ENCODE measurements at regions not wholly inside any gene's neighbourhood (a gene's known extent, or its start where the extent isn't known, plus 50 kb on each side); places are given as distances from the start of the nearest gene placed in this dataset.

DNA sequence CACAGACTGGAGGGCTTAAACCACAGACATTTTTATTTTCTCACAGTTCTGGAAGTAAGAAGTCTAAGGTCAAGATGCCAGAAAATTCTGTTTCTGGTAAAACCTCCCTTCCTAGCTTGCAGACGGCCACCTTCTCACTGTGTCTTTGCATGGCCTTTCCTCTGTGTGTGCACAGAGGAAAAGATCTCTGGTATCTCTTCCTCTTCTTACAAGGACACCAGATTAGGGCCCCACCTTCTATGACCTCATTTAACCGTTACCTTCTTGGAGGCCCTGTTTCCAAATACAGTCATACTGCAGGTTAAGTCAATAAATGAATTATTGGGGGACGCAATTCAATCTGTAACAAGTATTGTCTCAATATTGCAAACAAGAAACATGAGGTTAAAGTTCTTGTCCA lies 63.0 kb upstream of the PRDX6 start:
- WGBS, 4 donors, result 40 to 47% (median 44%) methylated on average over 3 of the region's 3 CpGs
- Histone ChIP-seq H3K4me3 (no peak overlapping the region), H3K27ac (no peak overlapping the region), H3K9me3 (replicated peaks in 1 of 3) (no peaks in the 10 kb centered on the region), H3K27me3 (no peaks in the 10 kb centered on the region), H3K36me3 (replicated peaks in 1 of 2) (no peaks in the 10 kb centered on the region), H3K4me1 (replicated peaks in 1 of 2) (peaks cover 7 to 17% of the 10 kb centered on the region in 2 donors)
- intact Hi-C loops (cut with DNase I), result loop anchor here in 1 of 2 donors (10.0 kb wide), 1 partner anchor 159 kb away; no protein-coding TSS in a partner anchor
- DNase-seq, result no peak
- TF ChIP-seq CTCF (IDR thresholded peaks at IDR 0.05) (no peak), POLR2A (IDR thresholded peaks at IDR 0.05) (no peak)

GRCh38 chr1:173414539-173415226 lies 62.5 kb upstream of the PRDX6 start:
- Histone ChIP-seq H3K27me3 (no peaks in the 10 kb centered on the region), H3K4me3 (no peak overlapping the region), H3K27ac (no peak overlapping the region), H3K4me1 (replicated peaks in 1 of 2) (peaks cover 7 to 12% of the 10 kb centered on the region in 2 donors), H3K36me3 (replicated peaks in 1 of 2) (no peaks in the 10 kb centered on the region), H3K9me3 (replicated peaks in 1 of 3) (no peaks in the 10 kb centered on the region)
- no peak for DNase-seq
- WGBS, 4 donors, result 70 to 77% (median 72%) methylated on average over 5 of the region's 5 CpGs
- TF ChIP-seq POLR2A (IDR thresholded peaks at IDR 0.05) (no peak), CTCF (IDR thresholded peaks at IDR 0.05) (no peak)
- intact Hi-C loops (cut with DNase I), result loop anchor here in 1 of 2 donors (10.0 kb wide), 1 partner anchor 160 kb away; no protein-coding TSS in a partner anchor

GRCh38 chr1:173415490-173415889 lies 61.6 kb upstream of the PRDX6 start:
- H3K27ac ChIP-seq, result no peak overlapping the region
- H3K4me3 ChIP-seq, result no peak overlapping the region
- intact Hi-C loops (cut with DNase I), result loop anchor here in 1 of 2 donors (10.0 kb wide), 1 partner anchor 161 kb away; no protein-coding TSS in a partner anchor
- no peaks in the 10 kb centered on the region for H3K9me3 ChIP-seq (replicated peaks in 1 of 3)
- H3K27me3 ChIP-seq, result no peaks in the 10 kb centered on the region
- no peaks in the 10 kb centered on the region for H3K36me3 ChIP-seq (replicated peaks in 1 of 2)
- peaks cover 7 to 9% of the 10 kb centered on the region in 2 donors for H3K4me1 ChIP-seq (replicated peaks in 1 of 2)
- WGBS, 4 donors, result 82 to 99% (median 91%) methylated on average over 3 of the region's 3 CpGs
- no peak for DNase-seq
- no peak for TF ChIP-seq POLR2A (IDR thresholded peaks at IDR 0.05)
- no peak for TF ChIP-seq CTCF (IDR thresholded peaks at IDR 0.05)

- intact Hi-C loops (cut with DNase I), result loop anchor here in 1 of 2 donors (10.0 kb wide), 1 partner anchor 161 kb away; no protein-coding TSS in a partner anchor
- H3K4me3 ChIP-seq, result no peak overlapping the region
- H3K9me3 ChIP-seq (replicated peaks in 1 of 3), result no peaks in the 10 kb centered on the region
- DNase-seq, result no peak
- no peaks in the 10 kb centered on the region for H3K27me3 ChIP-seq
- H3K4me1 ChIP-seq (replicated peaks in 1 of 2), result peaks cover 7 to 9% of the 10 kb centered on the region in 2 donors
- H3K36me3 ChIP-seq (replicated peaks in 1 of 2), result no peaks in the 10 kb centered on the region
- no peak overlapping the region for H3K27ac ChIP-seq
- 71 to 78% (median 76%) methylated on average over 4 to 5 of the region's 5 CpGs for WGBS, 4 donors
- TF ChIP-seq POLR2A (IDR thresholded peaks at IDR 0.05), result no peak
- no peak for TF ChIP-seq CTCF (IDR thresholded peaks at IDR 0.05)
Observed at GRCh38 chr1:173415905-173416450, 61.2 kb upstream of the PRDX6 start.

Data from adrenal gland (tissue), 9 donors.